HG02642 (cell line): ENCODE measurements at regions not wholly inside any gene's neighbourhood (a gene's known extent, or its start where the extent isn't known, plus 50 kb on each side); places are given as distances from the start of the nearest gene placed in this dataset.

Source experiments
- ATAC-seq: cut with Tn5 transposase; IDR thresholded peaks from one replicate; pipeline ENCODE4 v1.9.1; 2021; ENCODE audit warnings: mild to moderate bottlenecking; ENCODE audit not compliant: unreplicated experiment, poor library complexity

DNA sequence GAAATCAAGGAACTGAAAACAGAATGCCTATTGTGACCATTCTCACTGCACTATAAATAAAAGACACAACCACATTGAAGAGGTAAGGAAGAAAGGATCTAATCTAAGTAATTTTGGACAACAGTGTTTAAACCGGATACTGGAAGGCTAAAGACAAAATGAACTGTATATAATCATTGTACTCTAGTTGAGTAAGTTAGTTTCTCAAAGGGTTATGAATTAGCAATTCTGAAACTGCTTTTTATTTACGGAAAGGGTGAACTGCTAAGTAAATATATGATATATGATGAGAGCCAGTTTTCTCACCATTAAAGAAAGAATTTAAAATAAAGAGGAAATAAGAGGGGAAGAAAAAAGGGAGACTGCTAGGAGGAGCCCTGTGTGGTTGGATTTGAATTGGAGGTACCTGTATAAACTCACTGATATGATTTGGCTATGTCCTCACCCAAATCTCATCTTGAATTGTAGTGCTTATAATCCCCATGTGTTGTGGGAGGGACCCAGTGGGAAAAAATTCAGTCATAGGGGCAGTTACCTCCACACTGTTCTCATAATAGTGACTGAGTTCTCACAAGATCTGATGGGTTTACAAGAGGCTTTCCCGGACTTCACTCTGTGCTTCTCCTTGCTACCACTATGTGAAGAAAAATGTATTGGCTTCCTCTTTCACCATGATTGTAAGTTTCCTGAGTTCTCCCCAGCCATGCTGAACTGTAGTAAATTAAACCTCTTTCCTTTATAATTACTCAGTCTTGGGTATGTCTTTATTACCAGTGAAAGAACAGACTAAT, 607.7 kb downstream of the PYDC2 start:
- peak; percentile 82 for ATAC-seq

DNA sequence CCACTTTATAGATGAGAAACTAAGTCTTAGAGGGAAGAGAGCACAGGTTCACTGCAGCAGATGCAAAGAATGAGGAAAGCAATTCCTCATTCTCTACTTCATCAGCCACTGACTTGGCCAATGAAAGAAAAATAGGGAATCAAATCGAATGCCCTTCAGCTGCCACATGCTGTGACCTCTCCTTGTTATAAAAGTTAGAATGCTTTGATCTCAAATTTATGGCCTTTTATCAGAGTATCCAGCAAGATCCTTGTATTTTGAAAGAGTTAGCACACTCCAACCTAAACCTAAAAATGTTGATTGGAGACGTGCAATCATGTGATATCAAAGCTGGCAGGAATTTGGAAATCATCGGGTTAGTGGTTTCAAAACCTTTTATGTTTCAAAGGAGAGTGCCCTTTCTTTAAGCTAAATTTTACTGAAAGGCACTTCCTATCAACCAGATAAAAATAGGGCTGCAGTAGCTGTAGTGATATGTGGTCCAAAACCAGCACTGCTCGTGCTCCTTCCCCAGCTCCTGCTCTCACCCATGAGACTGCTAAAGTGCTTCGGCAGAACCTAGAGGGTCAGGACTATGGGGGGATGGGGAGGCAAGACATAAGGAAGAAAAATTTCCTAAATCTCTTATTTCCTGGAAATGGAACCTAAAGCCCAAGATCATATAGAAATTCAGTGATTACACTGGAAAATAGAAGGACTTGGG, 617.0 kb downstream of the PYDC2 start:
- no peak for ATAC-seq

DNA sequence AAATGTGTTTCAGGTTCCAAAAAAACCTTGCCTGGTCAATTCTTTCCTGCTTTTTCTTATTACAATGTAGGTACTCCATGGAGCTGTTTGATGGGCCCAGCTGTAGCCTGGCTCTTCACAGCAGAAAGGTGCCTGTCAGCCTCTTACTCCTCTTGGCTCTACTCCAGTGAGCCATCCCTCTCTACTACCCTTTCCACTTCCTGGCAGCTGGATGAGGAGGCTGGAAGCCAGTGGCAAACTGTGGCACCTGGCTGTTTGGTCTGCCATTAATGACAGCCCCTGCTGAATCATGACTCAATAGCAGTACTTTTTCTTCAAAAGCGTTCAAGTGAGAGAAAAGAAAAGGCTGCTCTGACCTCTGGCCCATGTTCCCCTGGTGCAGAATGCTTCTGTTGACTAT, 618.1 kb downstream of the PYDC2 start:
- ATAC-seq, result no peak

- ATAC-seq, result no peak
Observed at GRCh38 chr3:192080336-192080735, 619.4 kb downstream of the PYDC2 start.

- peak; percentile 93 for ATAC-seq
Observed at GRCh38 chr3:192082730-192083660, 622.0 kb downstream of the PYDC2 start.
